SK-N-MC (cell line): ENCODE measurements at regions not wholly inside any gene's neighbourhood (a gene's known extent, or its start where the extent isn't known, plus 50 kb on each side); places are given as distances from the start of the nearest gene placed in this dataset.

Source experiments
- EZH2 ChIP-seq: fragments of 200-600 bp; sonication (generic); IDR thresholded peaks from one replicate; pipeline ENCODE4 v1.6.1; 2017; ENCODE audit warnings: antibody characterized with exemption
- POLR2AphosphoS5 ChIP-seq: IDR thresholded peaks from 2 replicates; pipeline ENCODE4 v1.6.1; 2012; ENCODE audit warnings: mild to moderate bottlenecking, low read depth, low read length, borderline replicate concordance

- TF ChIP-seq POLR2AphosphoS5 (no peak), EZH2 (no peak)
Measured at GRCh38 chr2:239454507-239454906, 53.7 kb upstream of the HDAC4 start.
